ENCODE measurements at regions not wholly inside any gene's neighbourhood (a gene's known extent, or its start where the extent isn't known, plus 50 kb on each side); places are given as distances from the start of the nearest gene placed in this dataset.

GRCh38 chr1:239874831-239875230 is 216.9 kb upstream of the FMN2 start:
- TF ChIP-seq CTCF (IDR thresholded peaks at IDR 0.05), result no peak
- TF ChIP-seq EZH2 (IDR thresholded peaks at IDR 0.05), result no peak
- TF ChIP-seq EZH2phosphoT487 (IDR thresholded peaks at IDR 0.05), result no peak
